GM23248 (cell line): ENCODE measurements at regions not wholly inside any gene's neighbourhood (a gene's known extent, or its start where the extent isn't known, plus 50 kb on each side); places are given as distances from the start of the nearest gene placed in this dataset.
"Not testable (repeated sequence)": the region's sequence is repeated elsewhere in the genome, so short reads cannot be mapped to it uniquely, and the experiment has no call there.

Experiments used
- DNase-seq: peaks from one replicate; pipeline ENCODE4 v3.0.0-alpha.2; 2015
- H2AFZ ChIP-seq: fragments of 200-600 bp; sonication (generic); 2 replicates; pipeline ENCODE4 v1.6.1; 2016; ENCODE audit warnings: antibody characterized with exemption
- H3F3A ChIP-seq: fragments of 200-600 bp; sonication (generic); 2 replicates; pipeline ENCODE4 v1.6.1; 2016; ENCODE audit warnings: mild to moderate bottlenecking, antibody characterized with exemption, mixed run types; ENCODE audit not compliant: insufficient read depth
- H3K27ac ChIP-seq: fragments of 200-600 bp; sonication (generic); 2 replicates; pipeline ENCODE4 v1.5.1; 2016; ENCODE audit warnings: mild to moderate bottlenecking
- H3K27me3 ChIP-seq: fragments of 200-600 bp; sonication (generic); replicated peaks from 2 replicates; pipeline ENCODE4 v1.6.1; 2016; ENCODE audit warnings: mild to moderate bottlenecking; ENCODE audit not compliant: insufficient read depth
- H3K36me3 ChIP-seq: fragments of 200-600 bp; sonication (generic); 2 replicates; pipeline ENCODE4 v1.6.1; 2016; ENCODE audit warnings: low read depth, mild to moderate bottlenecking
- H3K4me1 ChIP-seq: fragments of 200-600 bp; sonication (generic); 2 replicates; pipeline ENCODE4 v1.6.1; 2016; ENCODE audit warnings: mild to moderate bottlenecking; ENCODE audit not compliant: insufficient read depth
- H3K4me2 ChIP-seq: fragments of 200-600 bp; sonication (generic); one replicate; pipeline ENCODE4 v1.6.1; 2016; ENCODE audit warnings: mild to moderate bottlenecking; ENCODE audit not compliant: unreplicated experiment
- H3K4me3 ChIP-seq: fragments of 200-600 bp; sonication (generic); 2 replicates; pipeline ENCODE4 v1.5.1; 2016; ENCODE audit warnings: mild to moderate bottlenecking
- H3K79me2 ChIP-seq: fragments of 200-600 bp; sonication (generic); 2 replicates; pipeline ENCODE4 v1.6.1; 2016; ENCODE audit warnings: mild to moderate bottlenecking; ENCODE audit not compliant: insufficient read depth
- H3K9ac ChIP-seq: fragments of 200-600 bp; sonication (generic); 2 replicates; pipeline ENCODE4 v1.6.1; 2016; ENCODE audit warnings: mild to moderate bottlenecking
- H3K9me2 ChIP-seq: fragments of 200-600 bp; sonication (generic); 2 replicates; pipeline ENCODE4 v1.6.1; 2016; ENCODE audit warnings: mixed run types, mild to moderate bottlenecking, moderate library complexity; ENCODE audit not compliant: insufficient read depth
- H3K9me3 ChIP-seq: fragments of 200-600 bp; sonication (generic); one replicate; pipeline ENCODE4 v1.6.1; 2017; ENCODE audit warnings: low read depth
- H4K20me1 ChIP-seq: fragments of 200-600 bp; sonication (generic); 2 replicates; pipeline ENCODE4 v1.6.0; 2016; ENCODE audit not compliant: insufficient read depth
- EZH2 ChIP-seq: fragments of 200-600 bp; sonication (generic); IDR thresholded peaks from 2 replicates; pipeline ENCODE4 v1.6.1; 2018; ENCODE audit warnings: antibody characterized with exemption, mild to moderate bottlenecking; ENCODE audit not compliant: insufficient read depth, poor library complexity, severe bottlenecking
- EZH2phosphoT487 ChIP-seq: fragments of 200-600 bp; sonication (generic); IDR thresholded peaks from 2 replicates; pipeline ENCODE4 v1.6.1; 2018; ENCODE audit warnings: antibody characterized with exemption, moderate library complexity, mild to moderate bottlenecking, low read depth; ENCODE audit not compliant: insufficient read depth
- WGBS, 2 experiments: methylation state at CpG; one replicate each; pipeline ENCODE4 v1.1.6; 2015 to 2017; ENCODE audit warnings: low lambda C conversion rate in 2 of 2, low coverage in 1 of 2; ENCODE audit errors: missing lambda C conversion rate in 2 of 2; 5-methylcytosine and 5-hydroxymethylcytosine counted together
- in situ Hi-C: fragments of 300-500 bp; cut with MboI; formaldehyde crosslinking; loops from 2 replicates; pipeline ENCODE4 v1.15.0; 2020

- Histone ChIP-seq H3K27ac (no peak overlapping the region), H3K36me3 (no peaks in the 10 kb centered on the region), H3K79me2 (no peaks in the 10 kb centered on the region), H3K9ac (no peak overlapping the region), H3K27me3 (peaks cover 3% of the 10 kb centered on the region; the same call in 1 of the 2 replicates), H3K9me3 (no peaks in the 10 kb centered on the region), H4K20me1 (no peaks in the 10 kb centered on the region), H3F3A (no peaks in the 10 kb centered on the region), H3K4me3 (no peak overlapping the region), H3K9me2 (no peaks in the 10 kb centered on the region), H2AFZ (no peak overlapping the region), H3K4me2 (no peak overlapping the region), H3K4me1 (no peaks in the 10 kb centered on the region)
- TF ChIP-seq EZH2phosphoT487 (no peak), EZH2 (no peak)
- in situ Hi-C loops = no loop called here
- no peak for DNase-seq
- WGBS, 2 experiments = 31 to 37% methylated on average over 7 of the region's 7 CpGs
Observed at GRCh38 chr6:90676516-90677300, 89.8 kb upstream of the MAP3K7 start.

- H3F3A ChIP-seq, H3K9ac ChIP-seq, H3K27ac ChIP-seq, H3K4me1 ChIP-seq, H3K36me3 ChIP-seq, H3K79me2 ChIP-seq, H3K9me2 ChIP-seq, H3K27me3 ChIP-seq, in situ Hi-C loops, H4K20me1 ChIP-seq, H3K9me3 ChIP-seq, H3K4me2 ChIP-seq, H3K4me3 ChIP-seq, H2AFZ ChIP-seq, DNase-seq: not testable (repeated sequence)
- 48 to 55% methylated on average over 6 to 8 of the region's 8 CpGs for WGBS, 2 experiments
Observed at GRCh38 chr6:90675107-90675506, 88.2 kb upstream of the MAP3K7 start.

- H4K20me1 ChIP-seq, H3K9me2 ChIP-seq, DNase-seq, H3K9ac ChIP-seq, H3K4me1 ChIP-seq, H3K27me3 ChIP-seq, H2AFZ ChIP-seq, H3K36me3 ChIP-seq, H3K4me2 ChIP-seq, H3K9me3 ChIP-seq, H3F3A ChIP-seq, in situ Hi-C loops, H3K79me2 ChIP-seq, H3K4me3 ChIP-seq, H3K27ac ChIP-seq: not testable (repeated sequence)
- WGBS, 2 experiments = 17 to 24% methylated on average over 9 of the region's 9 CpGs
Observed at GRCh38 chr6:90674077-90674476, 87.2 kb upstream of the MAP3K7 start.

GRCh38 chr6:90669846-90670245, 83.0 kb upstream of the MAP3K7 start:
- in situ Hi-C loops = no loop called here
- H3K9me3 ChIP-seq = no peaks in the 10 kb centered on the region
- no peaks in the 10 kb centered on the region for H3K4me1 ChIP-seq
- no peak for TF ChIP-seq EZH2
- H2AFZ ChIP-seq = no peak overlapping the region
- no peaks in the 10 kb centered on the region for H3F3A ChIP-seq
- DNase-seq = no peak
- H3K36me3 ChIP-seq = no peaks in the 10 kb centered on the region
- no peaks in the 10 kb centered on the region for H4K20me1 ChIP-seq
- H3K4me2 ChIP-seq = no peak overlapping the region
- no peak overlapping the region for H3K27ac ChIP-seq
- H3K9ac ChIP-seq = no peak overlapping the region
- H3K27me3 ChIP-seq = no peaks in the 10 kb centered on the region
- H3K79me2 ChIP-seq = no peaks in the 10 kb centered on the region
- H3K9me2 ChIP-seq = no peaks in the 10 kb centered on the region
- no peak overlapping the region for H3K4me3 ChIP-seq
- 12 to 17% methylated on average over 1 of the region's 1 CpG for WGBS, 2 experiments

GRCh38 chr6:90669420-90669819, 82.5 kb upstream of the MAP3K7 start:
- Histone ChIP-seq H3K4me1 (no peaks in the 10 kb centered on the region), H3K27me3 (no peaks in the 10 kb centered on the region), H3K27ac (no peak overlapping the region), H3K9me2 (no peaks in the 10 kb centered on the region), H3F3A (no peaks in the 10 kb centered on the region), H3K9me3 (no peaks in the 10 kb centered on the region), H3K36me3 (no peaks in the 10 kb centered on the region), H3K4me2 (no peak overlapping the region), H4K20me1 (no peaks in the 10 kb centered on the region), H3K9ac (no peak overlapping the region), H2AFZ (no peak overlapping the region), H3K4me3 (no peak overlapping the region), H3K79me2 (no peaks in the 10 kb centered on the region)
- TF ChIP-seq EZH2phosphoT487 = no peak
- no peak for TF ChIP-seq EZH2
- WGBS, 2 experiments = 2 to 10% methylated on average over 2 of the region's 2 CpGs
- in situ Hi-C loops = no loop called here
- no peak for DNase-seq
